Keratinocyte (primary cell): ENCODE measurements at regions not wholly inside any gene's neighbourhood (a gene's known extent, or its start where the extent isn't known, plus 50 kb on each side); places are given as distances from the start of the nearest gene placed in this dataset.

ENCODE experiments used
- EZH2 ChIP-seq: IDR thresholded peaks from one replicate; pipeline ENCODE4 v1.6.1; 2012; ENCODE audit warnings: inconsistent platforms, mild to moderate bottlenecking, low read length, moderate library complexity
- TF ChIP-seq, protein P1 (sequence below), 3 experiments: IDR thresholded peaks in 1 of 3; conservative IDR thresholded peaks in 1 of 3; optimal IDR thresholded peaks in 1 of 3; 2 replicates in 2 of 3; 3 replicates in 1 of 3; pipeline versions ENCODE3 to v1.5.1; 2011; ENCODE audit warnings: low read length in 3 of 3, mild to moderate bottlenecking in 3 of 3, moderate library complexity in 2 of 3, control low read depth in 1 of 3, inconsistent platforms in 1 of 3; ENCODE audit not compliant: insufficient read depth in 2 of 3; ENCODE audit errors: extremely low read depth in 1 of 3

DNA sequence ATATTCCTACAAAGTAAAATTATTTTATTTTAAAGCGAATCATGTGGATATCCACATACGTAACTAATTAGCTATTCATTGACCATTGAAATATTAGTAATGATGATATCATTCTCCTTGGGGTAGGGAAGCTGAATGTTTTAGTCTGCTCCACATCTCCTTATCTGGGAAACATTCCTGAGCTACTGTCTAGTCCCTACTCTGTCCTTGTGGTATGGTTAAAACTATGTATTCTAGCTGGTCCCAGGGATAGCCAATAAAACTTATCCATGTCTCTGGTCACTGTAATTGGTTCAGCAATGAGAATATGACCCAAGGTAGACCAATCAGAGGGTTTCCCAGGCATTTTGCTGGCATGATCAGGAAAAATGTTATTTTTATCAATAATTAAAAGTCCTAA, 76.0 kb upstream of the DAP start:
- TF ChIP-seq, protein P1, sequence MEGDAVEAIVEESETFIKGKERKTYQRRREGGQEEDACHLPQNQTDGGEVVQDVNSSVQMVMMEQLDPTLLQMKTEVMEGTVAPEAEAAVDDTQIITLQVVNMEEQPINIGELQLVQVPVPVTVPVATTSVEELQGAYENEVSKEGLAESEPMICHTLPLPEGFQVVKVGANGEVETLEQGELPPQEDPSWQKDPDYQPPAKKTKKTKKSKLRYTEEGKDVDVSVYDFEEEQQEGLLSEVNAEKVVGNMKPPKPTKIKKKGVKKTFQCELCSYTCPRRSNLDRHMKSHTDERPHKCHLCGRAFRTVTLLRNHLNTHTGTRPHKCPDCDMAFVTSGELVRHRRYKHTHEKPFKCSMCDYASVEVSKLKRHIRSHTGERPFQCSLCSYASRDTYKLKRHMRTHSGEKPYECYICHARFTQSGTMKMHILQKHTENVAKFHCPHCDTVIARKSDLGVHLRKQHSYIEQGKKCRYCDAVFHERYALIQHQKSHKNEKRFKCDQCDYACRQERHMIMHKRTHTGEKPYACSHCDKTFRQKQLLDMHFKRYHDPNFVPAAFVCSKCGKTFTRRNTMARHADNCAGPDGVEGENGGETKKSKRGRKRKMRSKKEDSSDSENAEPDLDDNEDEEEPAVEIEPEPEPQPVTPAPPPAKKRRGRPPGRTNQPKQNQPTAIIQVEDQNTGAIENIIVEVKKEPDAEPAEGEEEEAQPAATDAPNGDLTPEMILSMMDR (optimal IDR thresholded peaks at IDR 0.05 in 1 of 3, IDR thresholded peaks at IDR 0.05 in 1 of 3, conservative IDR thresholded peaks at IDR 0.05 in 1 of 3; ENCODE audit: extremely low read depth in 1 of 3, insufficient read depth in 2 of 3, low read length in 3 of 3): no peak
- no peak for TF ChIP-seq EZH2
